Hepatocyte (in vitro differentiated cells): ENCODE measurements at regions not wholly inside any gene's neighbourhood (a gene's known extent, or its start where the extent isn't known, plus 50 kb on each side); places are given as distances from the start of the nearest gene placed in this dataset.

Experiments used
- EZH2 ChIP-seq: fragments of 200-600 bp; sonication (generic); IDR thresholded peaks from 2 replicates; pipeline ENCODE4 v1.6.1; 2016; ENCODE audit warnings: antibody characterized with exemption, mild to moderate bottlenecking, borderline replicate concordance
- TF ChIP-seq, protein P1 (sequence below): fragments of 200-600 bp; sonication (generic); IDR thresholded peaks from 2 replicates; pipeline ENCODE4 v1.5.1; 2016; ENCODE audit warnings: antibody characterized with exemption, mild to moderate bottlenecking; ENCODE audit not compliant: poor library complexity

DNA sequence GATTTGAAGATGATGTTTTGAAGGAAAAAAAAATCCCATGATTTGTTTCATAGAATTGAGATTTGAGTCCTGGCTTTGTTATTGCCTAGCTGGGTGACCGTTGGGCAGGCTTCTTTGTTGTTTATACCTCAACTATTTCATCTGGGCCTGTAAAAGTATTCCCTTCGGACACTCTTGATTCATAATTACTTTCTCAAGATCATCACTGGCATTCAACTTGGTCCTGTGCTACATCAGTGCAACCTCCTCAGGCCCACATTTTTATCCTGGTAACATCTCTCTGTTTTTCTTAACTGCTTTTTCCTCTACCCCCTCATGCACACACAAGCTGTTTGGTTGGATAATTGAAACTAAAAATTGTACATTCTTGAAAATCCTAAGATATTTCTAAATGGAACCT is 67.5 kb upstream of the P3H2 start:
- TF ChIP-seq, protein P1, sequence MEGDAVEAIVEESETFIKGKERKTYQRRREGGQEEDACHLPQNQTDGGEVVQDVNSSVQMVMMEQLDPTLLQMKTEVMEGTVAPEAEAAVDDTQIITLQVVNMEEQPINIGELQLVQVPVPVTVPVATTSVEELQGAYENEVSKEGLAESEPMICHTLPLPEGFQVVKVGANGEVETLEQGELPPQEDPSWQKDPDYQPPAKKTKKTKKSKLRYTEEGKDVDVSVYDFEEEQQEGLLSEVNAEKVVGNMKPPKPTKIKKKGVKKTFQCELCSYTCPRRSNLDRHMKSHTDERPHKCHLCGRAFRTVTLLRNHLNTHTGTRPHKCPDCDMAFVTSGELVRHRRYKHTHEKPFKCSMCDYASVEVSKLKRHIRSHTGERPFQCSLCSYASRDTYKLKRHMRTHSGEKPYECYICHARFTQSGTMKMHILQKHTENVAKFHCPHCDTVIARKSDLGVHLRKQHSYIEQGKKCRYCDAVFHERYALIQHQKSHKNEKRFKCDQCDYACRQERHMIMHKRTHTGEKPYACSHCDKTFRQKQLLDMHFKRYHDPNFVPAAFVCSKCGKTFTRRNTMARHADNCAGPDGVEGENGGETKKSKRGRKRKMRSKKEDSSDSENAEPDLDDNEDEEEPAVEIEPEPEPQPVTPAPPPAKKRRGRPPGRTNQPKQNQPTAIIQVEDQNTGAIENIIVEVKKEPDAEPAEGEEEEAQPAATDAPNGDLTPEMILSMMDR, result no peak
- TF ChIP-seq EZH2, result no peak
